WTC11 (cell line): ENCODE measurements at regions not wholly inside any gene's neighbourhood (a gene's known extent, or its start where the extent isn't known, plus 50 kb on each side); places are given as distances from the start of the nearest gene placed in this dataset.

Experiments used
- CBFB ChIP-seq: sonication (generic); formaldehyde crosslinking; IDR thresholded peaks from 2 replicates; pipeline ENCODE4 v1.8.1; 2022; ENCODE audit warnings: mild to moderate bottlenecking, low read depth, missing genetic modification reagents
- CTCF ChIP-seq: fragments of 200-600 bp; IDR thresholded peaks from 2 replicates; pipeline ENCODE4 v1.8.0; 2022; ENCODE audit warnings: antibody characterized with exemption
- ESRRA ChIP-seq: sonication (generic); formaldehyde crosslinking; IDR thresholded peaks from 2 replicates; pipeline ENCODE4 v1.8.1; 2022; ENCODE audit warnings: mild to moderate bottlenecking, missing genetic modification reagents, borderline replicate concordance
- IRF1 ChIP-seq: sonication (generic); formaldehyde crosslinking; IDR thresholded peaks from 2 replicates; pipeline ENCODE4 v1.8.0; 2023; ENCODE audit warnings: missing genetic modification reagents
- IRF2 ChIP-seq: sonication (generic); formaldehyde crosslinking; IDR thresholded peaks from 2 replicates; pipeline ENCODE4 v1.8.0; 2022; ENCODE audit warnings: low read depth, missing genetic modification reagents, borderline replicate concordance

DNA sequence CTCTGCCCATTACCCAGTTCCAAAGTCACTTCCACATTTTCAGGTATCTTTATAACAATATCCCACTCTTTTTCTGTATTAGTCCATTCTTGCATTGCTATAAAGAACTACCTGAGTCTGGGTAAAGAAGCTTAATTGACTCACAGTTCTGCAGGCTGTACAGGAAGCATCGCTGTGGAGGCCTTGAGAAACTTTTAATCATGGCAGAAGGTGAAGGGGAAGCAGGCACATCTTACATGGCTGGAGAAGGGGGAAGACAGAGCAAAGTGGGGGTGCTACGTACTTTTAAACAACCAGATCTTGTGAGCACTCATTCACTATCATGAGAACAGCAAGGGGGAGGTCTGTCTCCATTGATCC, 85.4 kb upstream of the MAP4K3 start:
- TF ChIP-seq ESRRA (no peak), CTCF (no peak), IRF1 (CRISPR knock-in tag) (no peak), IRF2 (CRISPR knock-in tag) (no peak), CBFB (no peak)
